ENCODE measurements at regions not wholly inside any gene's neighbourhood (a gene's known extent, or its start where the extent isn't known, plus 50 kb on each side); places are given as distances from the start of the nearest gene placed in this dataset.

- BruUV-seq (replicated peaks) = no TSS peak
- DNase-seq (ENCODE audit: low spot score) = no peak
- H3K9me2 ChIP-seq (ENCODE audit: insufficient read depth, low read length) = no peaks in the 10 kb centered on the region
- peak overlapping the region; percentile 3; the same call in 1 of the 2 replicates for H2AFZ ChIP-seq (ENCODE audit: low read length)
- ChIA-PET POLR2A (interaction anchor here (0.7 to 3.0 kb wide), 11 partner anchors 8 to 416 kb away, joined by 3 to 24 read pairs (median 4); no protein-coding TSS in a partner anchor), CTCF (ENCODE audit: unreplicated experiment) (no interaction called here)
- peak overlapping the region; percentile 52 for H3K4me2 ChIP-seq (ENCODE audit: low read length)
- H3K27ac ChIP-seq (ENCODE audit: low read depth, low read length, poor library complexity, severe bottlenecking) = peak overlapping the region; percentile 88
- TF ChIP-seq EZH2phosphoT487 (IDR thresholded peaks at IDR 0.05; ENCODE audit: borderline replicate concordance, low read depth, low read length) (no peak), CTCF (conservative IDR thresholded peaks at IDR 0.05; ENCODE audit: low read length) (no peak)
- peaks cover 45% of the 10 kb centered on the region for H3K4me1 ChIP-seq (ENCODE audit: insufficient read depth, low read length, poor library complexity, severe bottlenecking)
- H3K36me3 ChIP-seq (ENCODE audit: insufficient read depth, low read length) = no peaks in the 10 kb centered on the region; the same call in 1 of the 2 replicates
- peaks cover 8% of the 10 kb centered on the region for H3K9me3 ChIP-seq (ENCODE audit: low read length)
- H3K4me3 ChIP-seq (ENCODE audit: low read depth, low read length, poor library complexity, severe bottlenecking) = peak overlapping the region; percentile 20
- no peaks in the 10 kb centered on the region for H4K20me1 ChIP-seq (ENCODE audit: insufficient read depth, low read length)
- intact Hi-C loops (cut with micrococcal nuclease; ENCODE audit: unreplicated experiment) = loop anchor here (2.0 to 5.0 kb wide), 3 partner anchors 89 to 1114 kb away; no protein-coding TSS in a partner anchor
- no peaks in the 10 kb centered on the region for H3K79me2 ChIP-seq (ENCODE audit: insufficient read depth, low read depth, low read length)
Observed at GRCh38 chr12:92988622-92989130, 59.6 kb upstream of the EEA1 start.

- ChIA-PET POLR2A (interaction anchor here (0.6 to 1.0 kb wide), 7 partner anchors 9 to 489 kb away, joined by 3 to 5 read pairs (median 3); no protein-coding TSS in a partner anchor), CTCF (ENCODE audit: unreplicated experiment) (interaction anchor here (1.1 kb wide), 1 partner anchor 9 kb away, joined by 3 read pairs; no protein-coding TSS in a partner anchor)
- Histone ChIP-seq H3K4me1 (ENCODE audit: insufficient read depth, low read length, poor library complexity, severe bottlenecking) (peaks cover 52% of the 10 kb centered on the region), H4K20me1 (ENCODE audit: insufficient read depth, low read length) (no peaks in the 10 kb centered on the region), H3K27ac (ENCODE audit: low read depth, low read length, poor library complexity, severe bottlenecking) (no peak overlapping the region), H3K79me2 (ENCODE audit: insufficient read depth, low read depth, low read length) (no peaks in the 10 kb centered on the region), H3K4me2 (ENCODE audit: low read length) (no peak overlapping the region), H3K9me3 (ENCODE audit: low read length) (peaks cover 13% of the 10 kb centered on the region), H2AFZ (ENCODE audit: low read length) (peak overlapping the region; percentile 68; the same call in 1 of the 2 replicates), H3K9me2 (ENCODE audit: insufficient read depth, low read length) (no peaks in the 10 kb centered on the region), H3K4me3 (ENCODE audit: low read depth, low read length, poor library complexity, severe bottlenecking) (no peak overlapping the region), H3K36me3 (ENCODE audit: insufficient read depth, low read length) (no peaks in the 10 kb centered on the region; the same call in 1 of the 2 replicates)
- TF ChIP-seq CTCF (conservative IDR thresholded peaks at IDR 0.05; ENCODE audit: low read length) = no peak
- TF ChIP-seq EZH2phosphoT487 (IDR thresholded peaks at IDR 0.05; ENCODE audit: borderline replicate concordance, low read depth, low read length) = no peak
- intact Hi-C loops (cut with micrococcal nuclease; ENCODE audit: unreplicated experiment) = loop anchor here (2.0 to 5.0 kb wide), 3 partner anchors 87 to 1112 kb away; no protein-coding TSS in a partner anchor
- DNase-seq (ENCODE audit: low spot score) = no peak
- BruUV-seq (replicated peaks) = no TSS peak
Observed at GRCh38 chr12:92989715-92990484, 60.8 kb upstream of the EEA1 start.

Measured in OCI-LY7 (cell line).